Common myeloid progenitor, CD34-positive (primary cell): ENCODE measurements at regions not wholly inside any gene's neighbourhood (a gene's known extent, or its start where the extent isn't known, plus 50 kb on each side); places are given as distances from the start of the nearest gene placed in this dataset.

Experiments used
- CTCF ChIA-PET: fragments of 350-600 bp; sonication (Branson Sonifier 250); formaldehyde crosslinking; loops from one replicate; lab custom pipeline; 2021; ENCODE audit warnings: antibody characterized with exemption; lab: Charles Lee
- POLR2A ChIA-PET: fragments of 350-600 bp; sonication (Branson Sonifier 250); formaldehyde crosslinking; loops from one replicate; lab custom pipeline; 2021; ENCODE audit warnings: antibody characterized with exemption; lab: Charles Lee
- DNase-seq, 3 donors: peaks; one replicate each; pipeline versions ENCODE4 v3.0.0 to v3.0.0-alpha.2; 2013
- H3K27ac ChIP-seq, 2 experiments: 1 replicate in 1 of 2; 2 replicates in 1 of 2; pipeline ENCODE4 v1.7.0; 2013; ENCODE audit warnings: inconsistent platforms in 2 of 2, low read length in 2 of 2, mild to moderate bottlenecking in 2 of 2, low read depth in 1 of 2, moderate library complexity in 1 of 2; ENCODE audit not compliant: severe bottlenecking in 2 of 2, insufficient read depth in 1 of 2, poor library complexity in 1 of 2
- H3K27me3 ChIP-seq, 5 experiments: replicated peaks in 2 of 5; 1 replicate in 3 of 5; 2 replicates in 2 of 5; pipeline versions ENCODE4 v1.6.1 to v1.7.0; 2013; ENCODE audit warnings: low read length in 4 of 5, mild to moderate bottlenecking in 2 of 5, moderate library complexity in 2 of 5, inconsistent platforms in 1 of 5; ENCODE audit not compliant: insufficient read depth in 5 of 5, control insufficient read depth in 4 of 5
- H3K36me3 ChIP-seq, 4 experiments: 1 replicate in 2 of 4; 2 replicates in 2 of 4; pipeline versions ENCODE4 v1.6.1 to v1.7.0; 2013; ENCODE audit warnings: low read length in 3 of 4, control low read depth in 1 of 4, mild to moderate bottlenecking in 1 of 4; ENCODE audit not compliant: control insufficient read depth in 4 of 4, insufficient read depth in 4 of 4
- H3K4me1 ChIP-seq, 4 experiments: 1 replicate in 3 of 4; 2 replicates in 1 of 4; pipeline versions ENCODE4 v1.6.1 to v1.7.1; 2013; ENCODE audit warnings: low read length in 3 of 4, mild to moderate bottlenecking in 3 of 4, control low read depth in 1 of 4, inconsistent platforms in 1 of 4, moderate library complexity in 1 of 4; ENCODE audit not compliant: control insufficient read depth in 4 of 4, insufficient read depth in 4 of 4; ENCODE audit errors: control extremely low read depth in 1 of 4
- H3K4me3 ChIP-seq, 7 experiments: 1 replicate in 4 of 7; 2 replicates in 3 of 7; pipeline versions ENCODE4 v1.5.1 to v1.7.0; 2013; ENCODE audit warnings: mild to moderate bottlenecking in 7 of 7, low read length in 6 of 7, moderate library complexity in 6 of 7, inconsistent platforms in 2 of 7, low read depth in 2 of 7, control low read depth in 1 of 7; ENCODE audit not compliant: insufficient read depth in 4 of 7, control insufficient read depth in 1 of 7; ENCODE audit errors: extremely low read depth in 1 of 7
- H3K9me3 ChIP-seq, 5 experiments: 1 replicate in 4 of 5; 2 replicates in 1 of 5; pipeline versions ENCODE4 v1.6.1 to v1.7.1; 2013; ENCODE audit warnings: low read length in 4 of 5, mild to moderate bottlenecking in 2 of 5, inconsistent platforms in 1 of 5, low read depth in 1 of 5, moderate library complexity in 1 of 5; ENCODE audit not compliant: control insufficient read depth in 4 of 5, insufficient read depth in 2 of 5; ENCODE audit errors: control extremely low read depth in 1 of 5
- WGBS: methylation state at CpG from one replicate; pipeline ENCODE4 v1.1.5; 2013; ENCODE audit not compliant: insufficient coverage; 5-methylcytosine and 5-hydroxymethylcytosine counted together

DNA sequence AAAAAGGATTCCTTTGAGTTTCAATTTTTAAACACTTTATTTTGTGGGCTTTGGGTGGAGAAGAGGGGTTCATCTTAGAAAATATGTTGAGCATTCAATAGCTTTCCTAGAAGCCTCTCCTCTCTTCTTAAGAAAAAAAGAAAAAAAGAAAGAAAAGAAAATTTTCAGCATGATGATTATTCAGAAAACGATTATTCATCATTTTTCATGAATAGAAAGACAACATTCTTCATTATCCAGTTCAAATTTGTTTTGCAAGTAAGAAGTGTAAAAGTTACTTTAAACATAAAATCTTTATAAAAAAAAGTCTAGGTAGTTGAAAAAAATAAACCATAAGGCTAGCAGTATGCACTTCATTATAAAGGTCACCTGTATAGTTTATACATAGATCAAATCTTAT is 636.5 kb downstream of the IRX1 start:
- Histone ChIP-seq H3K4me3 (no peak overlapping the region), H3K4me1 (peaks cover 0 to 9% (median 4%) of the 10 kb centered on the region in 4 experiments), H3K9me3 (peaks cover 0 to 6% (median 0%) of the 10 kb centered on the region in 5 experiments), H3K27me3 (no peaks in the 10 kb centered on the region), H3K36me3 (no peaks in the 10 kb centered on the region), H3K27ac (no peak overlapping the region)
- CTCF ChIA-PET: no interaction called here
- DNase-seq: no peak
- POLR2A ChIA-PET: no interaction called here
- no CpG with 5 or more reads among the region's 1 CpG for WGBS

DNA sequence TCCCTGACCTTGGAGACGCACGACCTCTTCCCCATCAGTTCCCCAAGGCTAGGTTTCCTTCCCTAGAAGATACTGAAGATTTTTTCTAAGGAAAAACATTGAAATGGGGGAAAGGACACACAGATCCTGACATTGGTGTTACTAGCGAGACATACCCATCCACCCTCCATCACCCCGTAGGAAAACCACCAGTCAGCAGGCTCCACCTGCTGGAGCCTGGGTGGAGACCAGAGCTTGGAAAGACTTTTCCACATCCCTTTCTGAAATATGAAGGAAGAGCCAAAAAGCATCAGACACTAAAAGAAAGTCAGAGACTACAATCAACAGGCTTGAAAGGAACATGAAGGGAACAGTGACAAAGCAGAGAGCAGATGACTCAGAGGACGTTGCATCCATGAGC is 638.0 kb downstream of the IRX1 start:
- no peaks in the 10 kb centered on the region for H3K27me3 ChIP-seq
- DNase-seq: peak in 1 of 3 donors; percentile 4
- peaks cover 0 to 6% (median 0%) of the 10 kb centered on the region in 5 experiments for H3K9me3 ChIP-seq
- CTCF ChIA-PET: no interaction called here
- peaks cover 0 to 9% (median 4%) of the 10 kb centered on the region in 4 experiments for H3K4me1 ChIP-seq
- H3K27ac ChIP-seq: no peak overlapping the region
- no peak overlapping the region for H3K4me3 ChIP-seq
- POLR2A ChIA-PET: no interaction called here
- no peaks in the 10 kb centered on the region for H3K36me3 ChIP-seq
- WGBS: 80% methylated on average over 1 of the region's 5 CpGs

DNA sequence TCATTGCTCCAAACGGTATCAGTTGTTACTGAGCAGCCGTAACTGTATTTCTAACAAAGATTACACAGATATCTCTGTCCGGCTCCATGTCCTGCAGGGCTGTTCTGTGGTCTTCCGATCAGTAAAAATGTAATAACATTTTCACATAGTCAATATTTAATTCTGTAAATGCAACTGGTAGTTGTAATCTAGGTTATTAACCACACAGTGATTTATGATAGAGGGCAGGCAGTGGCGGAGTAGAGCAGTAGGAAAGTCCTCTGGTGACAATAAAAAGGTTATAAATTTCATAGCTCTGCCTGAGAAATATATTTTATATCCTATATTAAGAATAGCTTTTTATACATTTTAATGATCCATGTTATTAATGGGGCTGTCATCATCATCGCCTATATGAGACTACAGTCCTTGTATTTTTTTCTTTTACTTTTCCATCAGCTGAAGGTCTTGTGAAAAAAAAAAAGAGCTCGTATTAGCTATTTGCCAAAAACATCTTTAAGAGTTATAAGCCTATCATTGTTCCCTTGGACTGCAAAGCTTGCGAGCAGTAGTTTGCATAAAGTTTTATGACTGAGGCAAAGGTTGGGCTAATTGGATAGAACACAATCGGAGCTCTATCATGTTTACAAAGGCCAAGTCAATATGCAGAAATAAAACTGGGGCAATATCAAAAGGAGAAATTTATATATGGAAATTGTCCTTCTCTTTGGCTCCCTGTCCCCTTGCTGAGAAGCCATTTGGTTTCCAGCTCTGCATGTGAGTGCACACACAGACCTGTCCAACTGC is 648.0 kb downstream of the IRX1 start:
- ChIA-PET CTCF (no interaction called here), POLR2A (no interaction called here)
- WGBS: 77% methylated on average over 3 of the region's 9 CpGs
- Histone ChIP-seq H3K27me3 (no peaks in the 10 kb centered on the region), H3K4me1 (no peaks in the 10 kb centered on the region), H3K36me3 (no peaks in the 10 kb centered on the region), H3K9me3 (no peaks in the 10 kb centered on the region), H3K4me3 (no peak overlapping the region), H3K27ac (no peak overlapping the region)
- DNase-seq: peak in 1 of 3 donors; percentile 22

DNA sequence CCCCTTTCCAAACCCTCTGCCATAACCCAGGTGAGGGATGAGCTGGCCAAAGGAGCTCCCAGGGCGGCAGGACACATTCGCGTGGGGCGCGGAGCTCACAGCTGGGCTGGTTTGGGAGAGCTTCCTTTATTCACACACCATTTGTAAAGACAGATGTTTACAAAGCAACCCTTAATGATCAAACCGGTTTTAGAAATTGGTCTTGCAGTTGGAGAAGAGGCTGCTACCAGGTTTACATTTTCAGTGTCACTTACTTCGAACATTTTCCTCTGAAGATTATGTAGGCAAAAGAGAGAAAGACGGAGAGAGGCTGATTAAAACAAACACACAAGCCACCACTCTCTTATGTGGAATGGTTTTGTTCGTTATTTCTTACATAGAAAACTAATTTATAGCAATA is 648.7 kb downstream of the IRX1 start:
- no peak for DNase-seq
- H3K4me3 ChIP-seq: no peak overlapping the region
- no peaks in the 10 kb centered on the region for H3K27me3 ChIP-seq
- CTCF ChIA-PET: no interaction called here
- no peaks in the 10 kb centered on the region for H3K4me1 ChIP-seq
- POLR2A ChIA-PET: no interaction called here
- H3K36me3 ChIP-seq: no peaks in the 10 kb centered on the region
- 83% methylated on average over 3 of the region's 9 CpGs for WGBS
- no peak overlapping the region for H3K27ac ChIP-seq
- H3K9me3 ChIP-seq: no peaks in the 10 kb centered on the region

DNA sequence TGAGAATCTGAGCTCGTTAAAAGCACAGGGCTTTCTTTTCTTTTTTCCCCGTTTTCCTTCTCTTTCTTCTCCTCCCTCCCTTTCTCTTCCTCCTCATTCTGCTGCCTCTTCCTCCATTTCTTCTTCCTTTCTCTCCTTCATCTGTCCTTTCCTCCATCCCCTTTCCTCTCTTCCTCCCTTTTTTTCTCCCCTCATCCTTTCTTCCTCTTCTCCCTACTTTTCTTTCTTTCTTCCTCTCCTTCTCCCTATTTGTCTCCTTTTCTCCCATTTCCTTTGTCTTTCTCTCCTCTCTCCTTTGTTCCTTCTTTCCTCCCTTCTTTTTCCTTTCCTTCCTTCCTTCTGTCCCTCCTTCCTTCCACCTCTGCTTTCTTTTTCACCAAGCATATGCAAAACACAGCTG is 649.4 kb downstream of the IRX1 start:
- 83% methylated on average over 1 of the region's 2 CpGs for WGBS
- H3K27me3 ChIP-seq: no peaks in the 10 kb centered on the region
- CTCF ChIA-PET: no interaction called here

DNA sequence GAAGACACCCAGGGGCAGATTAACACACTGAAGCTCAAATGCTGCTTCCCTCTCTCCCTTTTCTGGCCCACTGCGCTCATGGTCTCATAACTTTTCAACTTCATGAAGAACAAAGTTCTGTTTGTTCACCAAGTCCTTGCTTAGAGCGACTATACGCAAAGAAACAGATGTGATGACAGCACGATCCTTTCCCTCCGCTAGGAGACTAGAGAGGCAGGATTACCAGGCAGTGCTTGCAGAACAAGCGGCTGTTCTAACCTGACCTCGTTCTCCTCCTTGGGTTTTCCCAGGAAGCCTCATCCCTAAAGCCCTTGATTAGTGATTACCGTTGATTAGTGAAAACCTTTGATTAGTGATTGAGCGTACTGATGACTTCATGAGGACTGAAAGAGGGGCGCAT is 649.9 kb downstream of the IRX1 start:
- no peak overlapping the region for H3K27ac ChIP-seq

More for the DNA sequence above, 649.4 kb downstream of the IRX1 start:
- Histone ChIP-seq H3K36me3 (no peaks in the 10 kb centered on the region), H3K27ac (no peak overlapping the region), H3K9me3 (no peaks in the 10 kb centered on the region), H3K4me1 (no peaks in the 10 kb centered on the region), H3K4me3 (no peak overlapping the region)
- POLR2A ChIA-PET: no interaction called here
- DNase-seq: no peak

DNA sequence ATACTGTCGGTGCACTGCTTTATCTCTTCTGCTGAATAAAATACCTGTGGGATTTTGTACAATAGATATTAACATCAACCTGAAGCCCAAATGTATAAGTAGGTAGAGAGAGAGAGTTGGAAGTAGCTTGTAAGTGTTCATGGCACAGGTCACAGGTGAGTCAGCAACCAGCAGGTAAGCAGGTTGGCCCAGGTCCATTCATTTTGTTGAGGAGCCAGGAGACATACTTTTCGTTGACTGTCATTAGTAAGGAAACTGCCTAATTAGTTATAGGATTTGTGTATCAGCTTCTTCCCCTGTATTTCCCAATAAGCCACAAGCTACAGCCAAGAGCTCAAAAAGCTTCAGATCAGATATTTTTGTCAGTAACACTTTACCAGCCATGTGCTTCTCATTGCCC is 650.8 kb downstream of the IRX1 start:
- Histone ChIP-seq H3K27ac (no peak overlapping the region), H3K36me3 (no peaks in the 10 kb centered on the region), H3K27me3 (no peaks in the 10 kb centered on the region), H3K9me3 (no peaks in the 10 kb centered on the region), H3K4me1 (no peaks in the 10 kb centered on the region), H3K4me3 (no peak overlapping the region)
- CTCF ChIA-PET: no interaction called here
- DNase-seq: no peak
- POLR2A ChIA-PET: no interaction called here
- WGBS: no CpG with 5 or more reads among the region's 2 CpGs

More for the DNA sequence above, 649.9 kb downstream of the IRX1 start:
- Histone ChIP-seq H3K27me3 (no peaks in the 10 kb centered on the region), H3K9me3 (no peaks in the 10 kb centered on the region), H3K36me3 (no peaks in the 10 kb centered on the region), H3K4me3 (no peak overlapping the region), H3K4me1 (no peaks in the 10 kb centered on the region)
- no peak for DNase-seq
- WGBS: 93% methylated on average over 10 of the region's 10 CpGs
- POLR2A ChIA-PET: no interaction called here
- CTCF ChIA-PET: no interaction called here
